ENCODE measurements at regions not wholly inside any gene's neighbourhood (a gene's known extent, or its start where the extent isn't known, plus 50 kb on each side); places are given as distances from the start of the nearest gene placed in this dataset.
A peak's percentile ranks its signal among the peaks of the same experiment; 100 is the strongest.

- no peaks in the 10 kb centered on the region for H3K9me3 ChIP-seq
- ATAC-seq (no peak), DNase-seq (no peak)
- H3K27me3 ChIP-seq: no peaks in the 10 kb centered on the region
- TF ChIP-seq POLR2A (IDR thresholded peaks at IDR 0.05) (no peak), CTCF (IDR thresholded peaks at IDR 0.05) (no peak)
- no peak overlapping the region for H3K27ac ChIP-seq
- no peaks in the 10 kb centered on the region for H3K36me3 ChIP-seq
- 56% methylated on average over 5 of the region's 5 CpGs for WGBS (ENCODE audit: insufficient coverage, low coverage, low lambda C conversion rate, missing lambda C conversion rate)
- no peak overlapping the region for H3K4me3 ChIP-seq
- intact Hi-C loops (cut with DNase I): no loop called here
- H3K4me1 ChIP-seq: no peaks in the 10 kb centered on the region
Measured at GRCh38 chr6:164142322-164142721, 727.8 kb downstream of the QKI start.

- ATAC-seq: no peak
- TF ChIP-seq CTCF (IDR thresholded peaks at IDR 0.05): no peak
- no peak for TF ChIP-seq POLR2A (IDR thresholded peaks at IDR 0.05)
Measured at GRCh38 chr6:164135511-164136132, 721.1 kb downstream of the QKI start.

GRCh38 chr6:164133095-164133494, 718.6 kb downstream of the QKI start:
- H3K36me3 ChIP-seq: no peaks in the 10 kb centered on the region
- TF ChIP-seq POLR2A (IDR thresholded peaks at IDR 0.05) (no peak), CTCF (IDR thresholded peaks at IDR 0.05) (no peak)
- ATAC-seq (peak in 1 of 4 donors; percentile 87), DNase-seq (no peak)
- no peak overlapping the region for H3K4me3 ChIP-seq
- H3K4me1 ChIP-seq: no peaks in the 10 kb centered on the region
- intact Hi-C loops (cut with DNase I): no loop called here
- no peaks in the 10 kb centered on the region for H3K27me3 ChIP-seq
- no peaks in the 10 kb centered on the region for H3K9me3 ChIP-seq
- H3K27ac ChIP-seq: no peak overlapping the region
- WGBS (ENCODE audit: insufficient coverage, low coverage, low lambda C conversion rate, missing lambda C conversion rate): 11% methylated on average over 2 of the region's 2 CpGs

More at GRCh38 chr6:164135511-164136132, 721.1 kb downstream of the QKI start:
- Histone ChIP-seq H3K27ac (no peak overlapping the region), H3K27me3 (no peaks in the 10 kb centered on the region), H3K9me3 (no peaks in the 10 kb centered on the region), H3K4me1 (no peaks in the 10 kb centered on the region), H3K4me3 (no peak overlapping the region), H3K36me3 (no peaks in the 10 kb centered on the region)
- intact Hi-C loops (cut with DNase I): no loop called here
- no peak for DNase-seq
- 59% methylated on average over 5 of the region's 5 CpGs for WGBS (ENCODE audit: insufficient coverage, low coverage, low lambda C conversion rate, missing lambda C conversion rate)

GRCh38 chr6:164130585-164130984, 716.1 kb downstream of the QKI start:
- Histone ChIP-seq H3K4me1 (no peaks in the 10 kb centered on the region), H3K27me3 (peaks cover 0 to 4% of the 10 kb centered on the region in 2 donors), H3K36me3 (no peaks in the 10 kb centered on the region), H3K4me3 (no peak overlapping the region), H3K27ac (no peak overlapping the region), H3K9me3 (no peaks in the 10 kb centered on the region)
- DNase-seq (no peak), ATAC-seq (no peak)
- intact Hi-C loops (cut with DNase I): no loop called here
- 62% methylated on average over 2 of the region's 2 CpGs for WGBS (ENCODE audit: insufficient coverage, low coverage, low lambda C conversion rate, missing lambda C conversion rate)
- no peak for TF ChIP-seq CTCF (IDR thresholded peaks at IDR 0.05)
- TF ChIP-seq POLR2A (IDR thresholded peaks at IDR 0.05): no peak
